ENCODE measurements at regions not wholly inside any gene's neighbourhood (a gene's known extent, or its start where the extent isn't known, plus 50 kb on each side); places are given as distances from the start of the nearest gene placed in this dataset.

- no peaks in the 10 kb centered on the region for H3K27me3 ChIP-seq
- TF ChIP-seq, protein P1, sequence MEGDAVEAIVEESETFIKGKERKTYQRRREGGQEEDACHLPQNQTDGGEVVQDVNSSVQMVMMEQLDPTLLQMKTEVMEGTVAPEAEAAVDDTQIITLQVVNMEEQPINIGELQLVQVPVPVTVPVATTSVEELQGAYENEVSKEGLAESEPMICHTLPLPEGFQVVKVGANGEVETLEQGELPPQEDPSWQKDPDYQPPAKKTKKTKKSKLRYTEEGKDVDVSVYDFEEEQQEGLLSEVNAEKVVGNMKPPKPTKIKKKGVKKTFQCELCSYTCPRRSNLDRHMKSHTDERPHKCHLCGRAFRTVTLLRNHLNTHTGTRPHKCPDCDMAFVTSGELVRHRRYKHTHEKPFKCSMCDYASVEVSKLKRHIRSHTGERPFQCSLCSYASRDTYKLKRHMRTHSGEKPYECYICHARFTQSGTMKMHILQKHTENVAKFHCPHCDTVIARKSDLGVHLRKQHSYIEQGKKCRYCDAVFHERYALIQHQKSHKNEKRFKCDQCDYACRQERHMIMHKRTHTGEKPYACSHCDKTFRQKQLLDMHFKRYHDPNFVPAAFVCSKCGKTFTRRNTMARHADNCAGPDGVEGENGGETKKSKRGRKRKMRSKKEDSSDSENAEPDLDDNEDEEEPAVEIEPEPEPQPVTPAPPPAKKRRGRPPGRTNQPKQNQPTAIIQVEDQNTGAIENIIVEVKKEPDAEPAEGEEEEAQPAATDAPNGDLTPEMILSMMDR (IDR thresholded peaks at IDR 0.05): no peak
- no peak for TF ChIP-seq POLR2A (IDR thresholded peaks at IDR 0.05)
- TF ChIP-seq POLR2AphosphoS5 (IDR thresholded peaks at IDR 0.05; ENCODE audit: insufficient read depth in 1 of 2, low read depth in 1 of 2): peak in 1 of 2 donors; percentile 44
- DNase-seq (ENCODE audit: extremely low spot score in 2 of 2): peak in 1 of 2 donors; percentile 92
- intact Hi-C loops (cut with DNase I): no loop called here
- no peak overlapping the region for H3K27ac ChIP-seq
- no peaks in the 10 kb centered on the region for H3K36me3 ChIP-seq
- peaks cover 15% of the 10 kb centered on the region for H3K4me1 ChIP-seq
- no peak overlapping the region for H3K4me3 ChIP-seq
- H3K9me3 ChIP-seq: no peaks in the 10 kb centered on the region
These were observed 539.4 kb upstream of the JARID2 start for GRCh38 chr6:14706378-14706929.

DNA sequence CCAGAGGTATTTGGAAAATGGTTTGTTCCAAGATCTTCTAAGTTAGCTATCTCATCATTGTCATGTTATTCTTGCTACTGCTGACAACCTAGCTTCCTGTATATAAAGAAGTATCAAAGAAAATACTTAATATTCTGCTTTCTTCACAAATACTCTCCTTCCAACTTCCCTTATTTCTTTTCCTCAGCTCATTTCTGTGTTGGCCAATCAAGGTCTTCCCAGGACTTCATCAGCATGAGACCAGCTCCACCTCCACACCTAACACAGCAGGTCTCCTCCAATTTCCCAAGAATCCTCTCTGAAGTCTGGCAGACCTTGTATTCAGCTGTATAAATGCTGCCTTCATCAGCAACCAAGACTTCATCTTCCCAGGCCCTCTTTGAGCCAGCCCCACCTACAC, 538.6 kb upstream of the JARID2 start:
- Histone ChIP-seq H3K27ac (no peak overlapping the region), H3K36me3 (no peaks in the 10 kb centered on the region), H3K27me3 (no peaks in the 10 kb centered on the region), H3K4me1 (peaks cover 15% of the 10 kb centered on the region), H3K9me3 (no peaks in the 10 kb centered on the region), H3K4me3 (no peak overlapping the region)
- intact Hi-C loops (cut with DNase I): no loop called here
- no peak for TF ChIP-seq POLR2AphosphoS5 (IDR thresholded peaks at IDR 0.05; ENCODE audit: insufficient read depth in 1 of 2, low read depth in 1 of 2)
- TF ChIP-seq POLR2A (IDR thresholded peaks at IDR 0.05): no peak
- TF ChIP-seq, protein P1 (IDR thresholded peaks at IDR 0.05): no peak
- no peak for DNase-seq (ENCODE audit: extremely low spot score in 2 of 2)

- no peak for TF ChIP-seq POLR2AphosphoS5 (IDR thresholded peaks at IDR 0.05; ENCODE audit: insufficient read depth in 1 of 2, low read depth in 1 of 2)
- no peak overlapping the region for H3K27ac ChIP-seq
- peaks cover 15% of the 10 kb centered on the region for H3K4me1 ChIP-seq
- intact Hi-C loops (cut with DNase I): no loop called here
- H3K9me3 ChIP-seq: no peaks in the 10 kb centered on the region
- H3K27me3 ChIP-seq: no peaks in the 10 kb centered on the region
- no peak for DNase-seq (ENCODE audit: extremely low spot score in 2 of 2)
- no peaks in the 10 kb centered on the region for H3K36me3 ChIP-seq
- no peak overlapping the region for H3K4me3 ChIP-seq
These were observed 537.9 kb upstream of the JARID2 start for GRCh38 chr6:14707971-14708465.

DNA sequence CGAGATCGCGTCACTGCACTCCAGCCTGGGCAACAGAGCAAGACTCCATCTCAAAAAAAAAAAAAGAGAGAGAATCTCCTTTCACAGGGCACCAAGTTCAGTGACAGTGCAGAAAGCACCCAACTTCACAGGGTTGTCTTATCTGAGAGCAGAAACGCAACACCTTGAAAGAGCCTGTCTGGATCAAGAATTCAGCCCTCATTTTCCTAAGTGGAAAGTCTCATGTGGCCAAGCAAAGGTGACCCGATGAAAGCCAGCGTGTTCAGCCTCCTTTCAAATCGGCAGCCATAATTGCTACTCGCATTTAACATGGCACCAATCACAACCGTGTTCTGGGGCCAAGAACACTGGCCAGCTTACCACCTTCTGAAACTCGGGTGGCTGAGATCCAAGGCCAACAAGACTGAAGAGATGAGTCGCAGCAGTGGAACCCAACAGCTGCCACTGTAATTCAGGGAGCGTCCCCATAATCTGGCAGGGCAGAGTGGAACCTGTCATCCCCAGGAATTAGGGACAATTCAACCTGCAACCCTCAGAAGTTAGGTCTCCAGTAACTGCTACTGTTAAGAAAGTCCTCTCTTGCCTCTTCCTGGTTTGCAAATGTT, 536.7 kb upstream of the JARID2 start:
- Histone ChIP-seq H3K27ac (no peak overlapping the region), H3K36me3 (no peaks in the 10 kb centered on the region), H3K4me3 (no peak overlapping the region), H3K27me3 (no peaks in the 10 kb centered on the region), H3K9me3 (no peaks in the 10 kb centered on the region), H3K4me1 (peaks cover 15% of the 10 kb centered on the region)
- DNase-seq (ENCODE audit: extremely low spot score in 2 of 2): no peak
- TF ChIP-seq POLR2A (IDR thresholded peaks at IDR 0.05) (no peak), POLR2AphosphoS5 (IDR thresholded peaks at IDR 0.05; ENCODE audit: insufficient read depth in 1 of 2, low read depth in 1 of 2) (no peak)
- TF ChIP-seq, protein P1 (IDR thresholded peaks at IDR 0.05): no peak
- intact Hi-C loops (cut with DNase I): no loop called here

GRCh38 chr6:14709900-14710299, 536.0 kb upstream of the JARID2 start:
- Histone ChIP-seq H3K4me1 (peaks cover 15% of the 10 kb centered on the region), H3K4me3 (no peak overlapping the region), H3K36me3 (no peaks in the 10 kb centered on the region), H3K27ac (no peak overlapping the region), H3K27me3 (no peaks in the 10 kb centered on the region), H3K9me3 (no peaks in the 10 kb centered on the region)
- intact Hi-C loops (cut with DNase I): no loop called here
- no peak for DNase-seq (ENCODE audit: extremely low spot score in 2 of 2)
- TF ChIP-seq POLR2AphosphoS5 (IDR thresholded peaks at IDR 0.05; ENCODE audit: insufficient read depth in 1 of 2, low read depth in 1 of 2): no peak

GRCh38 chr6:14710421-14710820, 535.4 kb upstream of the JARID2 start:
- peaks cover 15% of the 10 kb centered on the region for H3K4me1 ChIP-seq
- TF ChIP-seq, protein P1 (IDR thresholded peaks at IDR 0.05): no peak
- TF ChIP-seq POLR2AphosphoS5 (IDR thresholded peaks at IDR 0.05; ENCODE audit: insufficient read depth in 1 of 2, low read depth in 1 of 2) (no peak), POLR2A (IDR thresholded peaks at IDR 0.05) (no peak)
- H3K27me3 ChIP-seq: no peaks in the 10 kb centered on the region
- no peak overlapping the region for H3K27ac ChIP-seq
- DNase-seq (ENCODE audit: extremely low spot score in 2 of 2): no peak
- no peaks in the 10 kb centered on the region for H3K36me3 ChIP-seq
- H3K4me3 ChIP-seq: no peak overlapping the region
- intact Hi-C loops (cut with DNase I): no loop called here
- no peaks in the 10 kb centered on the region for H3K9me3 ChIP-seq
